Renal cortex interstitium (tissue), 11 donors: ENCODE measurements at regions not wholly inside any gene's neighbourhood (a gene's known extent, or its start where the extent isn't known, plus 50 kb on each side); places are given as distances from the start of the nearest gene placed in this dataset.
"Not testable (repeated sequence)": the region's sequence is repeated elsewhere in the genome, so short reads cannot be mapped to it uniquely, and the experiment has no call there.

Source experiments
- DNase-seq, 11 donors: peaks; one replicate each; pipeline ENCODE4 v3.0.0-alpha.2; 2013; ENCODE audit warnings: low read depth in 9 of 11, low spot score in 4 of 11; ENCODE audit errors: extremely low read depth in 1 of 11

DNA sequence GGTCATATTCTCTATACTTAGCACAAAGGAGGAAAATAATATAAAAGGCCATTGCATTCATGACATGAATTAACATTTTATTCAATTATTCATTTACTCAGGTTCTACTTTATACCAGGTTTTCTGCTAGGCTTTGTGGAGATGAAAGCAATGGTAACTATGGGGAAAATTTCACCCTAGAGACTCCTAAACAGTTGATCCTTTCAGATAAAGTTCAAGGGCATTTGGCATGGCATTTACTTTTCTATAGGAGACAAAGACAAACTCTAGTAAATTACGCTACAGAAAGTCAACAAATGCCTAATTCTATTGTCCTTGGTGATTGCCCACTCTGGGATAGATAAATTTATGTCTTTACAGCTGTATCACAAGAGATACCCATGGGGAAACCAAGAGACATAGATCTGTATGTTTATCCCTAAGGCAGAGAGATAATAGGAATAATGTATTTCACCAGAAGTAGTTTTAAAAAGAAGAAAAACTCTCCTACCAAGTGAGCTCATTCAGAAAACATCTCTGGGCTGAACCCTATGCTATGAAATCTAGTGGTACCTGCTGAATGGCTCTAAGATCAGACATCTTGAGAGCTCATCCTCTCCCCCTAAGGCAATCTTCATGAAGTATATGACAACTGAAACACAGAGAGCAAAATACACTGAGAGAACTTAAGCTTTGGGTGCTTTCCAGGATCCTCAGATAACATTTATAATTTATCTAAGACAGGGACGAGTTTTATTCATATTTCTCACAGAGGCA is 316.7 kb downstream of the ANTXR2 start:
- DNase-seq: no peak

- DNase-seq: no peak
Observed at GRCh38 chr4:79748835-79749234, 324.2 kb downstream of the ANTXR2 start.

DNA sequence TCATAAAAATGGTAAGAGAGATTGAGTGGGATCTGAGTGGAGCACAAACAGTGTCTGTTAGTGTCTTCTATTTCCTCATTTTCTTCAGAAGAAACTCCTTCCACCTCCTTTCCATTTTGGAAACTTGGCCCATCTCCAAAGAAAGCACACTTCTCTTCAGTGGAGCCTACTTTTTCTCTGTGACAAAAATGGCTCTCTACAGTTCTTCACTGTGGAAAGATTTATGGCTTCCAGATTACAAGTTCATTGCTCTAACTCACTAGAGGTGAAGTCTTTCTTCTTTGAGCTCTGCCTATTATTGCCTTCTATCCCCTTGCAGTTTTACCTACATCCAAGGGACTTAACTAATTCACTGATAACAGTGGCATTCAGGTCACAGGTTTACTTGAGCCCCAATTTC is 325.8 kb downstream of the ANTXR2 start:
- peak in 3 of 11 donors; percentile 1 to 2 (median 1) for DNase-seq

DNA sequence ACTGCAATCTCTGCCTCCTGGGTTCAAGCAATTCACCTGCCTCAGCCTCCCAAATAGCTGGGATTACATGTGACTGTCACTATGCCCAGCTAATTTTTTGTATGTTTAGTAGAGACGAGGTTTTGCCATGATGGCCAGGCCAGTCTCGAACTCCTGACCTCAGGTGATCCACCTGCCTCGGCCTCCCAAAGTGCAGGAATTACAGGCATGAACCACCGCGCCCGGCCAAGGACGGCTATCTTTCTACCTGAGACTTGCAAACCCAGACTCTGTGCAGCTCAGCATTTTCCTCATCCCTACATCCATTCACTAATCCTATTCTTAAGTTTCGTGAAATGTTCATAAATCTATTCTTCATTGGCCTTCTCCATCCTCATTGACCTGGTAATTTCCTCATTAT is 330.0 kb downstream of the ANTXR2 start:
- DNase-seq: no peak

DNA sequence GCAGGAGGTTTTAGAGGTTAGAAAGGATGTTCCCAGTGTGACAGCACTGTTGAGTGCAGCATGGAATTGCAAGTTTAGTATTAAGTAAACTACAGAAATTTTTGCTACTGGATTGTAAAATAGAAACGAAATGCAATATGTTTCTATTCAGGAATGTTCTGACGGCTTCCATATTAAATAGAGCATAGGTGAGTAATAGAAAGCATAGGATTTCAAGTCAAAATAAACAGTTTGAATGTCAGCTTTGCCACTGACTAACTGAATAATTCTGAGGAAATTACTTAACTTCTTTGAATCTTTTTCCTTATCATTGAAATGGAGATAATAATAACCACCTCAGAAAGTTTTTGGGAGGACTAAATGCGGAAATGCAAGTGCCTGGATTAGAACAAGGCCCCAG is 331.9 kb upstream of the GK2 start:
- no peak for DNase-seq

- no peak for DNase-seq
Observed at GRCh38 chr4:79723507-79723906, 315.5 kb upstream of the GK2 start.

- DNase-seq: no peak
Observed at GRCh38 chr4:79700356-79700755, 292.3 kb upstream of the GK2 start.

- DNase-seq: no peak
Observed at GRCh38 chr4:79697444-79697843, 289.4 kb upstream of the GK2 start.

DNA sequence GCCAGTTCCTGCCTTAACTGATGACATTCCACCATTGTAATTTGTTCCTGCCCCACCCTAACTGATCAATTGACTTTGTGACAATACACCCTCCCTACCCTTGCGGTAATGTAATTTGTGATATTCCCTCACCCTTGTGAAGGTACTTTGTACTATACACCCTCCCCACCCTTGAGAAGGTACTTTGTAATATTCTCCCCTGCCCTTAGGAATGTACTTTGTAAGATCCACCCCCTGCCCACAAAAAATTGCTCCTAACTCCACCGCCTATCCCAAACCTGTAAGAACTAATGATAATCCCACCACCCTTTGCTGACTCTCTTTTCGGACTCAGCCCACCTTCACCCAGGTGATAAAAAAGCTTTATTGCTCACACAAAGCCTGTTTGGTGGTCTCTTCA is 288.5 kb upstream of the GK2 start:
- not testable (repeated sequence) for DNase-seq

DNA sequence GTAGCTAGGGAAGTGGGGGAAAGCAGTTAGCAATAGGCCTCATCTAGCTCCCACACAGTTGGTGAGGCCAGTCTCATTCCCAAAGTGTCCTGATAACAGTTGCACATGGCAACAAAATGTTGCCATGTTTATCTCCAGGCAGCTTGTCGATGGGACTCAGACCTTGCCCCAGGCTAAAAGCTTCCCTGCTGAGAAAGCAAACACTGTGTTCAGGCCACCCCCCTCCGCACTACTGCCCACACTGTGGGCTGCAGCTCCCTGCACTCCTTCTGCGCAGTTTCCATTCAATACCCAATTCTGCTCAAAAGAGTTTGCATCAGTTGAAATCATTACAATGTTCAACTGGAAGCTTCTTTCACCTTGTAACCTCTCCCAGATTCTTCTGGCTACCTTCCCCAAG is 287.8 kb upstream of the GK2 start:
- DNase-seq: no peak

GRCh38 chr4:79689740-79690139 is 281.7 kb upstream of the GK2 start:
- peak in 6 of 11 donors; percentile 5 to 24 (median 10) for DNase-seq

GRCh38 chr4:79688691-79689090 is 280.7 kb upstream of the GK2 start:
- DNase-seq: peak in 5 of 11 donors; percentile 4 to 41 (median 14)

DNA sequence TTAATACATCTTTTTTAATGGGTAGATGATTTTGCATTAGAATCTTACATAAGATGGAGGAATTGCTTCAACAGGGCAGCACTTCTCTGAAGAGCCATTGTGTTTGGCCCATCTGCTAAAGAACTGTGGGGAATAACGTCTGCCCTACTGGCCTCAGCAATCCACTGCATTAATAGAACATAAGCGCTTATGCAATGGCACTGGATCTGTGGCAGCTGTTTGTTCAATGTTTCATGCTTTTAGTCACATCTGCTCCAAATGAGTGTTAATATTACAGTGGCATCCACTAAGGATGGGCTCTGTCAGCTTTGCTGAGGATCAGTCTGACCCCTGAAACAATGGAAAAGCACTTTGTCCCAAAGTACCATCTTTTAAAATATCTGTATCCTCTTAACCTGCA is 279.0 kb upstream of the GK2 start:
- no peak for DNase-seq

DNA sequence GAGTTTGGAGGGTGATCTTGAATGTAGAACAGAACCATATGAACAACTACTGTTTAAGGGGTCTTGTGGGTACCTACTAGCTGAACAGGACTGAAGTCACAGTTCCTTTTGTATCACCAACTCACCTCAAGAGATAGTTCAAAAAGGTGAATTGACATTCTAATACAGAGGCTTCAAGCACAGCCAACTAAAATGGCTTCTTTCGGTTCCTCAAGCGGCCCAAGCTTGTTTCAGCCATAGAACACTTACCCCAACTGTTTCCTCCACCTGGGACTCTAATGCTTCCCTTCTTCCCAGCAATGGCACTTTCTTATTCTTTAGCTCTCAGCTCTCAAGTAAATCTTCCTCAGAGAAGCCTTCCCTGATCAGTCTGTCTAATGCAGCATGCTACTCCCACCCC is 277.5 kb upstream of the GK2 start:
- DNase-seq: no peak

- DNase-seq: no peak
Observed at GRCh38 chr4:79684516-79684915, 276.5 kb upstream of the GK2 start.

DNA sequence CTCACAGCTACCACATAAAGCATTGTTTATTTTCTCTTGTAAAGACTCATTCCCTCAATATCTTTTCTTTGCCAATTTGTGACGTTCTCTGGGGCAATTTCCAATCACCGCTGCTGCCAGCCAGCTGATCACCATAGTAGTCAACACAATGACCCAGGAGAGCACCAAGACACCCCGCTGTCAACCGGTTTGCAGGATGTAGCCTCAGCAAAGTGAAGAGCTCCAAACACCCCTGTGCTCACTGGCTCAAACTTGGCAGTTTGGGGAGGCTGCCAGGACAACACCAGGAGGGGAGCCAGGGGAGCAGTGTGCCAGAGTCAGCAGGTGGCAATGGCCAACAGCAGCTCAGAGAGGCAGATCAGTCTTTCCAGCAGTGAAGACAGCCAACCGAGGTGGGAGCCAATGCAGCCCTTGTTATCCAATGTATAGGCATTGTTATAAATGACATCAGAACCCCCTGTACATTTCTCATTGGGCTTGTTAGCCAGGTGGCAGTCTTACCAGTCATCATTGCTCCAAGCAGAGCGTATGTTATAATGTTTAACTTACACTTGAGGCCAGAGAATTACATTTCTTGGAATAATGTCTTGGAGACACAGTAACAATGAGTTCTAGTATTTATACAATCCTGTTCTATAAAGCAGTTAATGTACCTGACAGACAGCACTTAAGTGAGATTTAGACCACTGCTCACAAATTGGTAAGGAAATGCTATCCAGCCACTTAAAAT is 274.9 kb upstream of the GK2 start:
- no peak for DNase-seq

DNA sequence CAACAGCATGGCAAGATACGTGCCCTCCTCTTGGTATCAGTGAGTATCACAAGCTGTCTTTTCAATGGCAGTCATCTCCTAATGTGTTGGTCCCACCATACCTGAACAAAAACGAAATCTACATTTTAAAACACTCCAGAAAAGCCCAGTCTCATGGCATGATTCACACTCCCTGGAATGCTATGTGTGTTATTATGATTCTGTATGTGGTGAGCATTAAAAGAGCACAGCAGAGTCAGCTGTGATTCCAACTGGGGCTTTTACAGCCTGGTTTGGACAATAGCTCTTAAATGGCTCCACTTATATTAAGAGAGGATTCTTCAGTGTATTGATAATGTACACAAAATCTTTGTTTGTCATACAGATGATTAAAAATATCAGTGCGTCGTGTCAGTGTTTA is 274.1 kb upstream of the GK2 start:
- DNase-seq: no peak

- no peak for DNase-seq
Observed at GRCh38 chr4:79679859-79680258, 271.8 kb upstream of the GK2 start.

GRCh38 chr4:79678472-79679202 is 270.6 kb upstream of the GK2 start:
- DNase-seq: no peak

DNA sequence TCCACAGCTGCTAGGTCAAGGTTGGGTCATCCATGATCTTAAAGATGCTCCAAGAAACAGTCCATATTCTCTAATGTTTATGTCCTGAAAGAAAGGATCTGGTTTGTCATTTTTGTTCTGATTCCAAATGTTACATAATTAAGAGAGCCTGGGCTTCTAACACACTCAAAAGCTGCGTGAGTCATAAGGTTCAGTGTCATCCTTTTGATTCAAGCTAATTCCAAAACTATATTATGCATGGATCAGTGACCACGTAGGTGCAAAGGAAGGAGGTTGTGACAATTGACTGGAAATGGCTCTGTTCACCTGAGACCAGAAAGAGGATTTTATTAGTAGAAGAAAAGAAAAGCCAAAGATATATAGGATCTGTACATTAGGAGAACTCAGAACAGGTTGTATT is 268.7 kb upstream of the GK2 start:
- DNase-seq: no peak
